NCI-H526 treated with DMSO at 0.1 percent for 48 hours (cell line): ENCODE measurements at regions not wholly inside any gene's neighbourhood (a gene's known extent, or its start where the extent isn't known, plus 50 kb on each side); places are given as distances from the start of the nearest gene placed in this dataset.

Source experiments
- DNase-seq: peaks from one replicate; lab custom pipeline; 2025; lab: John Stamatoyannopoulos, UW

DNA sequence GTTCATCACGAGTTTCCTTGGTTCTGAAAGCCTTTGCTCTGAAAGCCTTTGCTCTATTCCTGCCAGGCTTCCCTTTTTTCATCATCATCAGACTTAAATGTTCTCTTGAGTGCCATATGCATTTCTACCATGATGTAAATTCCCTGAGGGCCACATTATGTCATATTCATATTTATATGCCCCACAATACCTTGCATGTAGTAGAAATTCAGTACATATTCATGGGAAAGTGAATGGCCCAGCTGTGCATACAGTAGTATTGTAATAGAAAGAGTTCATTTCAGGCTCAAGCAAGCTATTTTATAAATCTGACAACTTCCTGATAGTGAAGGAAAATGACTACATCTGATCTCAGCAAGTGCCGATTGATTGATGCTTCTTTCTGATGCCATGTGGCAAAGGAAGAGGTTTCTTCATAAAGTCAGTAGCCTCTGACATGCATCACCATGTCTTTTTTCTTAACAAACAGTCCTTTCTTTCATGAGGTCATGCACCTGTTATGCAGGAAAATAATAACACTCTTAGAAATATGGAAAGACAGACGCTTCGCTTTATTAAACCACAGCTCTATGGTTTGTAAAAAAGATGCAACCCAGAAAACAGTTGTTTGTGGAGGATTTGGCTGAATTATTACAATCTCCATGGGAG is 308.7 kb downstream of the SAMD5 start:
- no peak for DNase-seq

- peak; percentile 4 for DNase-seq
These were observed 312.0 kb downstream of the SAMD5 start for GRCh38 chr6:147820520-147820919.

- DNase-seq = no peak
These were observed 312.9 kb downstream of the SAMD5 start for GRCh38 chr6:147821295-147821897.

- no peak for DNase-seq
These were observed 315.4 kb downstream of the SAMD5 start for GRCh38 chr6:147823936-147824335.

DNA sequence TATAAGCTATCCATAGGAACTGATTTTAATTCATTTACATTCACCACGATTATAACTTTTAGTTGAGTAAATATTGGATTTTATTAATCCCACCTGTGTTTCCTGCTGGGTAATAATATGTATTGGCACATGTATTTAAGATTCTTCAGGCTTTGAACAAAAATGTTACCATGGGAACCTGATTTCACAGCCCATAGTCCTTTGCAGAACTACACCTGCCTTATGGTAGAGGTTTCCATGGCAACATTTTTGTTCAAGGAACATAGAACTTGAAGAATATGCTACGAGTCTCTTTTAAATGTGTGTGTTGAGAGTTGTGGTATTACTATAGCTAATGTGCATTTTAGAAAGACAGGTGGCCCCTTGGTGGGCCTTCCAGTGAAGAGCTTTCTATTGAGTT is 317.4 kb downstream of the SAMD5 start:
- DNase-seq = no peak

GRCh38 chr6:147826698-147827097 is 318.2 kb downstream of the SAMD5 start:
- no peak for DNase-seq

- DNase-seq = no peak
These were observed 320.9 kb downstream of the SAMD5 start for GRCh38 chr6:147829418-147829817.

DNA sequence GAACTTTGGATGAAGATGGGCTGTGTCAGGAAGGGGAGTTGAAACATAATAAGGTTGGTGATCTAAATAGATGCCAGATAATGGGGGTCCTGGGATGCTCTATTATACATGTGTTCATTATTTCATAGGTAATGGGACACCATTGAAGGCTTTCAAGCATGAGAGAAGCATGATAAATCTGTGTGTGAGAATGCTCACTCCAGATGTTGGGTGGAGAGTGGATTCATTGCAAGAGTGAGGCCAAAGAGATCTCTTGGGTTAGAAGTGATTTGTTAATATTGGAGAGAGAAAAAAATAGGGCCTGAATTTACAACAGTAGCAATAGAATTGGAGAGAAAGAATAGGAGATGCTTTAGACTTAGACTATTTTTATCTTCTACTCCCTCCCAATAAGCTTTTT is 321.3 kb downstream of the SAMD5 start:
- DNase-seq = no peak

- no peak for DNase-seq
These were observed 322.9 kb downstream of the SAMD5 start for GRCh38 chr6:147831356-147831755.

DNA sequence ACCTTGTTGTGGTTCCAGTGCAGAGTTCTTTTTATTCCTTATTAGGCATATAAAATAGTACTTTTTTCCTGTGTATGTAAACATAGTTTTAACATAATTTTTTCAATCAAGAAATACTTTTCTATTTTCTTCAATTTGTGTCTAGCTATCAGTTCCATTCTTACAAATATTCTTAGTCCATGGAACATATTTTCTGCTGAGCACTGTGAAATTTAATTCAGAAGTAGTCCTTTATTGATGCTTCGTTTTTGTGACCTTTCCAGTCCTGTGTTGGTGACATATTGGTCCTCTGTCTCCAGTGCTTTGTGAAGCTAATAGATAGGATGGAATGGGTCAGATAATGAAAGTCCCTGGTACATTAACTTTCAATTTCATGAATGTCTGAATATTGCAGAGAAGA is 325.1 kb downstream of the SAMD5 start:
- no peak for DNase-seq

DNA sequence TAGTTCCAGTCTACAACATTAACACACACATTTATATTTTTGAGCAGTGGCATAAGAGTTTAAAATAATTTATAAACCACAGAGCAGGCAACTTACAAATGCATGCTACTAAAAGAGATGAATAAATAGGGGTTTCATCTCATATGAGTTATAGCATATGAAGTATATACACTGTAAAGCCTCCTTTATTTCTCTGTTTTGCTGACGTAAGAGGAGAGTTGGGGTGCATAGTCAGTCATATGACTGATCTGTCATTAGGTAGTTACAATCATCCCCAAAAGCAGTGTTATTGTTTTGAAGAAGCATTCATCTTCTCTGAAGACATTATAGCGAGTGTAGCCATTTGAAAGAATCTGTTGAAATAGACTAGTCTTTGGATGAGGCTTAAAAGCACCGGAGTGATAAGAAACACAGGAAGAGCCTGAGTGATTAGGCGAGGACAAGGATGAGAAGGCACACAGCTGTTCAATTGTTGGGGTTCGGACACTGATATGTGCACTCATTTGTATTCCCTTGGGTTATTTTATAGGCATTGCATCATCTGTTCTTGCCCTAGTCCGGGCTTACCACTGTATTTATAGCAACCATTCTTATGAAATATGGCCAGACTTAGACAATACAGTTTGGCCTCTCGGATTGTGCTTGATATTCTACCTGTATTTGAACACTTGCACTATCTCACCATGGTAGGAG is 325.7 kb downstream of the SAMD5 start:
- no peak for DNase-seq

DNA sequence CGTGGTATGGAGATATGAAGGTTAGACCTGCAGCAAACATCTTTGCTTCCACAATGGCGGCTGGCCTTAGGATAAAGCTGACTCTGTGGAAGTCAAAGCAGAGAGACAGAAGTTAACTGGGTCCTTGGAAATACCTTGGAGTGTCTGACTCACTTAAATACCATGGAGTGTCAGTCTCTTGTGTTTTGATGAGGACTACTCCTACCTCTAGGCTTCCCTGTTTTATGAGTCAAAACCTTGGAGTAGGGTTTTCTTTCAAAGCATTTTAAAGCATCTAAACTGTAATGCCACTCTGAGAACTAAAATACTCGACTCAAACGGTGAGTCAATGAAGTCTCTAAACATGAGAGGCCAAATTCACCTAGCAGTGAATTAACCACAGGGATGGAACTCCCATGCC is 329.1 kb downstream of the SAMD5 start:
- no peak for DNase-seq

DNA sequence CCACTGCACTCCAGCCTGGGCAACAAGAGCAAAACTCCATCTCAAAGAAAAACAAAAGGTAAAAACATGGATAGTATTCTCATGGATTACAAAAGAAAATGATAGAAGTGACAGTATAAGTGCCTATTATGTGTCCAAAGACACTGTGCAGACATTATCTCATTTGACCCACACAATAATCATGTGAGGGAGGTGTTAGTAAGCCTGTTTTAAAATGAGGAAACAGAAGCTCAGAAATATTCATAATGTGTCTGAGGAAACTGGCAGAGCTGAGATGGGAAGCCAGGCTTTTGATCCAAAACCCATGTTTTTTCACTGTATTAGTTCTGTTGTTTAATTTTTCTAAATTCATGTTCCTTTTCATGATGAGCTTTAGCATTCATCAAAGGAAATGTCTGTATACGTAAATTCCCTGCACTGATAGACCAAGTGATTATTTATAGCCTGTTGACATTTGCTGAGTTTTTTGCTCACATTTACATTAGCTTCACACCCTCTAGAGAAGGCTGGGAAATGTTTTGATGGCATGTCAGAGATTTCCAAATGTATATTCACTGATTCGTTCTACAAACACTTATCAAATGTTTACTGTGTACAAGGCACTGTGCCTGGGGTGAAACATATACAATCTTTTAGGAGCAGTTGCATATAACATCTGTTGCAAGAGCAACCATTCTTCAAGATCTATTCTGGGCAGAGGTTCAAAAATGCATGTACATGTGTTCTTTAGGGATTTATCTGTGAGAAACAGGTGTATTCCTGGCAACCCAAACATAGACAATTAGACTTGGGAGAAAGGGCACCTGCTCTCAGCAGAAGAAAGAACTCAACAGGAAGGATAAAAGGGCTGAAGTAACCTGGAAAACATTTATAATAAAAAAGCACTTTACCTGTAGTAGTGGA is 331.5 kb downstream of the SAMD5 start:
- DNase-seq = no peak

DNA sequence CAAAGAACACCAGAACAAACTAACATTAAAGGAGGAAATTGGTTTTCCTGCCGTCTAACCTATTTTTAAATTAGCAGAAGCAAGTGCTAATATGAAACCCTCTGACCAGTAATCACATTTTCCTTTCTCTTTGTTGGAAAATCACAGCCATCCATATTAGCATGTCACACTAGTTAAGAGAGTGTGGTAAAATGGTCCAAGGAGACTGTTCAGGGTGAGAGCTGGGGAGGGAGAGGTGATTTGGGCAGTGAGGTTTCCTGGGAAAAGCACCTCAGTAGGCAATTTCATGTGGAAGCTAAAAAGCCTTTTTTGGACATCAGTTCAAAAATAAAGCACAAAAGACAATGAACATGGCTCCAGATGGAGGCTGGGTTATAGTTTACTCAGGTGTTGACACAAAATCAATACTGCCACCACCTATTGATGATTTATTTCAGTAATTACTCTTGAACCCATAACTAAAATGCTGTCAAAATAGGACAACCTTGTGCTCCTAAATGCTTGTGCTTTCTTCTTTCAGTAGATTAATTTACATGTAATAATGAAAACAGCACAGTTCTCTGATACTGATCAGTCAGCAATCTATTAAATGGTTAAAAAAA is 333.2 kb downstream of the SAMD5 start:
- DNase-seq = no peak

GRCh38 chr6:147849401-147850330 is 341.2 kb downstream of the SAMD5 start:
- DNase-seq = no peak

GRCh38 chr6:147852772-147853171 is 344.3 kb downstream of the SAMD5 start:
- no peak for DNase-seq

DNA sequence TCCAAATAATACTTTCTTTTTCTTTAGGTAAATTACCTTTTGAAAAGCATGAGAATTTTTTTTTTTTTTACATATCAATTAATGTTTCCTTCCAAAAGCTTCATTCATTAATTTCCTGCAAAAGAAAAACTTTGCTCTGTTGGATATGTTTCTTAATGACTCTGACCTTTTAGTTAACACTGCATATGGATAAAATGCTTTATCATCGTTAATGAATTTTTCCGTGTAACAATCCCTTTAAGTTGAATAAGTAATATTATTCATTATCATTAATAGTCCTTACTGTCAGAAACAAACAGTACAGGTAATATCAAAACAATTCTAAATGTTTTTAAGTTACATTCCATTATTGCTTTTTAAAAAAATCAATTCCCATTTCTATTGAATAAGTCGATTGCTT is 345.1 kb downstream of the SAMD5 start:
- DNase-seq = no peak

DNA sequence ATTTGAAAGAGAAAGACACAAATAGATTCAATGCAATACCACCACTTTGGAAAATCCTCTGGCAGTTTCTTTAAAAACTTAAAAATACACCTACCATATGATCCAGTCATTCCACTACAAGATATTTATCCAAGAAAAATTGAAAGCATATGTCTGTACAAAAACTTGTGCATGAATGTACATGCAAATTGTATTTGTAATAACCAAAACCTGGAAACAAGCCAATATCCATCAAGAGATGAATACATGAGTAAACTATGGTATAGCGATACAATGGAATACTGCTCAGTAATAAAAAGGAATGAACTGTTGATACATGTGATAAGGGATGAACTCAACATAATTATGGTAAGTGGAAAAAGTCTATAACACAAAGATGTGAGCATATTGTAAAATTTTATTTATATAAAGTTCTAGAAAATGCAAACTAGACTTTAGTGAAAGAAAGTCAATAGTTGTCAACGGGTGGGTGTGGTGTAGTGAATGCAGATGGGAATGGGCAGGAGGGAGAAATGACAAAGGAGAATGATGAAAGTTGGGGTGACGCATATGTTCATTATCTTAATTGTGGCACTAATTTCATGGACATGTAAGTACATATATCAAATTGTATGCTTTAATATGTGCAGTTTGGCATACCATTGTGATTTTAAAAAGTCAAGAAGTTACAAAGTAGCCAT is 347.5 kb downstream of the SAMD5 start:
- no peak for DNase-seq

GRCh38 chr6:147856687-147857086 is 348.2 kb downstream of the SAMD5 start:
- no peak for DNase-seq

DNA sequence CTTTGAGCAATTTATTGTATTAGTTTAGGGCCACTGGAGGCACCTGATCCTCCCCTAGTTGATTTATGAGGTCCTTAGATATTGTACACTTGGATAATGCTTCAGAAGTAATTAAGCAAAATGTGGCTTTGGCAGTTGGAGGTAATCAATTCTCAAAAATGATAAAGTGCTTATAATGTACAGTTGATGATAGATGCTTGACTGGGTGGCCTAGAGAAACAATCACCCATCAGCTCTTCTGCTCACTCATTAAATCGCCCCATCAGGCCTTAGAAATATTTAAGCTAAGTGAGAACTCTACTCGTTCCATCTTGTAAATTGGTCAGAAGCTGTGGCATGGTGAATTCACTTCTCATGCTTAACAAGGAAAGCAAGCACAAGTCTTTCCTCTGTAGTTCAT is 349.9 kb downstream of the SAMD5 start:
- no peak for DNase-seq
